GM23248 (cell line): ENCODE measurements at regions not wholly inside any gene's neighbourhood (a gene's known extent, or its start where the extent isn't known, plus 50 kb on each side); places are given as distances from the start of the nearest gene placed in this dataset.

ENCODE experiments used
- EZH2 ChIP-seq: fragments of 200-600 bp; sonication (generic); IDR thresholded peaks from 2 replicates; pipeline ENCODE4 v1.6.1; 2018; ENCODE audit warnings: antibody characterized with exemption, mild to moderate bottlenecking; ENCODE audit not compliant: insufficient read depth, poor library complexity, severe bottlenecking
- EZH2phosphoT487 ChIP-seq: fragments of 200-600 bp; sonication (generic); IDR thresholded peaks from 2 replicates; pipeline ENCODE4 v1.6.1; 2018; ENCODE audit warnings: antibody characterized with exemption, moderate library complexity, mild to moderate bottlenecking, low read depth; ENCODE audit not compliant: insufficient read depth

GRCh38 chr5:67374378-67374777 is 177.8 kb upstream of the CD180 start:
- TF ChIP-seq EZH2 (no peak), EZH2phosphoT487 (no peak)
